ENCODE measurements at regions not wholly inside any gene's neighbourhood (a gene's known extent, or its start where the extent isn't known, plus 50 kb on each side); places are given as distances from the start of the nearest gene placed in this dataset.

- no peak overlapping the region for H3K4me2 ChIP-seq (ENCODE audit: control insufficient read depth, insufficient read depth)
- TF ChIP-seq ETV6 (conservative IDR thresholded peaks at IDR 0.05 in 1 of 2, IDR thresholded peaks at IDR 0.05 in 1 of 2; ENCODE audit: borderline replicate concordance in 1 of 2, low read depth in 1 of 2) = no peak
- TF ChIP-seq CHD1 (IDR thresholded peaks at IDR 0.05; ENCODE audit: low read depth, low read length) = no peak
- no peak for TF ChIP-seq SREBF1 (IDR thresholded peaks at IDR 0.05; ENCODE audit: low read length)
- TF ChIP-seq JUNB (IDR thresholded peaks at IDR 0.05) = no peak
- TF ChIP-seq SREBF2 (IDR thresholded peaks at IDR 0.05; ENCODE audit: low read length) = no peak
- no peak for TF ChIP-seq IRF4 (IDR thresholded peaks at IDR 0.05; ENCODE audit: low read depth, low read length)
- no peak for TF ChIP-seq ATF7 (IDR thresholded peaks at IDR 0.05; ENCODE audit: low read depth)
- TF ChIP-seq MEF2A (IDR thresholded peaks at IDR 0.05; ENCODE audit: insufficient read depth, low read depth, low read length) = no peak
- TF ChIP-seq ZNF687 (IDR thresholded peaks at IDR 0.05) = no peak
- TF ChIP-seq MEF2B (IDR thresholded peaks at IDR 0.05; ENCODE audit: partially characterized antibody, poor library complexity, severe bottlenecking) = no peak
- no peak for TF ChIP-seq TBL1XR1 (IDR thresholded peaks at IDR 0.05; ENCODE audit: low read depth, low read length)
- no peak for TF ChIP-seq MAX (IDR thresholded peaks at IDR 0.05; ENCODE audit: low read depth, low read length)
- TF ChIP-seq USF2 (IDR thresholded peaks at IDR 0.05; ENCODE audit: borderline replicate concordance, low read depth, low read length) = no peak
- no peak for DNase-seq (ENCODE audit: low read depth, low spot score)
- POLR2A ChIA-PET = no interaction called here
- in situ Hi-C loops (cut with MboI) = no loop called here
- no peaks in the 10 kb centered on the region for H3K36me3 ChIP-seq (ENCODE audit: control insufficient read depth in 2 of 2, insufficient read depth in 2 of 2, low read length in 1 of 2)
- no peak overlapping the region for H3K9ac ChIP-seq (ENCODE audit: control insufficient read depth, insufficient read depth, low read length)
- RAD21 ChIA-PET (ENCODE audit: unreplicated experiment) = no interaction called here
- SMC1A ChIA-PET (ENCODE audit: uncharacterized antibody, unreplicated experiment) = no interaction called here
- CTCF ChIA-PET = no interaction called here
- no peaks in the 10 kb centered on the region for H3K4me1 ChIP-seq (ENCODE audit: control insufficient read depth, insufficient read depth, low read length)
- H3K27me3 ChIP-seq (replicated peaks in 1 of 2; ENCODE audit: control insufficient read depth in 2 of 2, insufficient read depth in 2 of 2, low read length in 1 of 2) = no peaks in the 10 kb centered on the region
- no peaks in the 10 kb centered on the region for H3K9me3 ChIP-seq (replicated peaks; ENCODE audit: control insufficient read depth, insufficient read depth, low read length)
- 0% methylated on average over 2 of the region's 2 CpGs for WGBS (ENCODE audit: insufficient coverage, insufficient replicate concordance, low lambda C conversion rate, missing lambda C conversion rate)
- no peak overlapping the region for H3K27ac ChIP-seq (ENCODE audit: control insufficient read depth, insufficient read depth)
- intact Hi-C loops (cut with micrococcal nuclease; ENCODE audit: unreplicated experiment) = no loop called here
- H3K79me2 ChIP-seq (ENCODE audit: control insufficient read depth, insufficient read depth, low read length) = no peaks in the 10 kb centered on the region
- no peak overlapping the region for H2AFZ ChIP-seq (ENCODE audit: control insufficient read depth, low read depth, low read length)
- H3K4me3 ChIP-seq = no peak overlapping the region
- no peak for FAIRE-seq
- ATAC-seq = no peak
- no TSS peak for BruUV-seq (replicated peaks)
- no peaks in the 10 kb centered on the region for H4K20me1 ChIP-seq (ENCODE audit: control insufficient read depth, insufficient read depth)
Observed at GRCh38 chr5:24291916-24292315, 352.9 kb downstream of the CDH10 start.

Measured in GM12878 (cell line).